HCT116 (cell line): ENCODE measurements at regions not wholly inside any gene's neighbourhood (a gene's known extent, or its start where the extent isn't known, plus 50 kb on each side); places are given as distances from the start of the nearest gene placed in this dataset.

Experiments
- ATAC-seq: fragments of 200-7000 bp; cut with Tn5 transposase; 2 replicates; pipeline ENCODE4 v1.9.1; 2020; ENCODE audit warnings: mild to moderate bottlenecking, moderate library complexity
- BruUV-seq: library from RNA; stranded (reverse); fragments of 400-500 nt; replicated peaks from 2 replicates; lab custom pipeline; 2021; lab: Mats Ljungman, UMichigan
- CTCF ChIA-PET: fragments of 300-600 bp; sonication (Branson Sonifier 250); formaldehyde crosslinking; loops from one replicate; lab custom pipeline; 2021; ENCODE audit warnings: antibody characterized with exemption; lab: Charles Lee
- POLR2A ChIA-PET: fragments of 300-600, 350-600 bp; sonication (Branson Sonifier 250); formaldehyde crosslinking; loops from one replicate; lab custom pipeline; 2021; ENCODE audit warnings: antibody characterized with exemption; lab: Charles Lee
- RAD21 ChIA-PET, 2 experiments: fragments of 300-600 bp; sonication (Branson Sonifier 250); formaldehyde crosslinking; loops; one replicate each; lab custom pipeline; 2023; ENCODE audit warnings: low total read pairs in 2 of 2; ENCODE audit not compliant: uncharacterized antibody in 2 of 2, unreplicated experiment in 2 of 2, low non-redundant PET in 1 of 2; lab: Charles Lee
- DNase-seq: peaks from one replicate; pipeline ENCODE4 v3.0.0-alpha.2; 2010; ENCODE audit warnings: low read depth, low spot score
- H2AFZ ChIP-seq: fragments of 200-600 bp; shearing (Covaris generic), sonication (generic); 2 replicates; pipeline ENCODE4 v1.6.1; 2017; ENCODE audit warnings: low read depth, mixed run types, mixed read lengths, antibody characterized with exemption, low read length; ENCODE audit not compliant: poor library complexity, severe bottlenecking
- H3K27ac ChIP-seq: 2 replicates; pipeline ENCODE4 v1.5.1; 2012; ENCODE audit warnings: low read depth, low read length
- H3K27me3 ChIP-seq: fragments of 200-600 bp; sonication (generic); 2 replicates; pipeline ENCODE4 v1.6.1; 2016; ENCODE audit warnings: mixed run types, low read length, mixed read lengths; ENCODE audit not compliant: insufficient read depth
- H3K36me3 ChIP-seq, 2 experiments: fragments of 200-500 bp in 1 of 2; fragments of 200-600 bp in 1 of 2; sonication (Bioruptor generic) in 1 of 2; sonication (generic) in 1 of 2; 2 replicates each; pipeline versions ENCODE4 v1.5.1 to v1.6.1; 2014 to 2016; ENCODE audit warnings: low read length in 2 of 2, inconsistent platforms in 1 of 2, mixed read lengths in 1 of 2, mixed run types in 1 of 2; ENCODE audit not compliant: insufficient read depth in 2 of 2, control insufficient read depth in 1 of 2
- H3K4me1 ChIP-seq, 2 experiments: fragments of 200-600 bp in 1 of 2; sonication (generic) in 1 of 2; 2 replicates each; pipeline versions ENCODE4 v1.5.1 to v1.6.1; 2012 to 2017; ENCODE audit warnings: low read length in 2 of 2, inconsistent platforms in 1 of 2, mild to moderate bottlenecking in 1 of 2, mixed read lengths in 1 of 2, mixed run types in 1 of 2, moderate library complexity in 1 of 2; ENCODE audit not compliant: insufficient read depth in 2 of 2, control insufficient read depth in 1 of 2
- H3K4me2 ChIP-seq: fragments of 200-600 bp; sonication (generic); 2 replicates; pipeline ENCODE4 v1.6.1; 2017; ENCODE audit warnings: mixed run types, low read length, mixed read lengths
- H3K4me3 ChIP-seq, 2 experiments: fragments of 200-600 bp in 1 of 2; sonication (generic) in 1 of 2; replicated peaks in 1 of 2; 2 replicates each; pipeline ENCODE4 v1.5.1; 2011 to 2016; ENCODE audit warnings: low read length in 2 of 2, control low read depth in 1 of 2, low read depth in 1 of 2, mild to moderate bottlenecking in 1 of 2, mixed read lengths in 1 of 2, mixed run types in 1 of 2
- H3K79me2 ChIP-seq: fragments of 200-600 bp; sonication (generic); 2 replicates; pipeline ENCODE4 v1.6.1; 2017; ENCODE audit warnings: mild to moderate bottlenecking, mixed run types, low read length, moderate library complexity, mixed read lengths; ENCODE audit not compliant: insufficient read depth
- H3K9ac ChIP-seq: fragments of 200-600 bp; sonication (generic); 2 replicates; pipeline ENCODE4 v1.6.1; 2016; ENCODE audit warnings: low read length, mixed read lengths
- H3K9me2 ChIP-seq: fragments of 200-600 bp; sonication (generic), shearing (Covaris generic); 2 replicates; pipeline ENCODE4 v1.6.1; 2017; ENCODE audit warnings: mixed run types, mild to moderate bottlenecking, moderate library complexity; ENCODE audit not compliant: insufficient read depth
- H3K9me3 ChIP-seq, 2 experiments: fragments of 200-500 bp in 1 of 2; fragments of 200-600 bp in 1 of 2; sonication (Bioruptor generic) in 1 of 2; sonication (generic) in 1 of 2; 2 replicates each; pipeline ENCODE4 v1.6.1; 2014 to 2017; ENCODE audit warnings: low read length in 2 of 2, mixed read lengths in 2 of 2, inconsistent platforms in 1 of 2, low read depth in 1 of 2, mild to moderate bottlenecking in 1 of 2, mixed run types in 1 of 2, moderate library complexity in 1 of 2; ENCODE audit not compliant: control insufficient read depth in 1 of 2, insufficient read depth in 1 of 2
- H4K20me1 ChIP-seq: fragments of 200-600 bp; sonication (generic), shearing (Covaris generic); 2 replicates; pipeline ENCODE4 v1.6.1; 2017; ENCODE audit warnings: mixed run types, mild to moderate bottlenecking, moderate library complexity; ENCODE audit not compliant: insufficient read depth
- CBX3 ChIP-seq: IDR thresholded peaks from 2 replicates; pipeline ENCODE4 v1.6.1; 2012; ENCODE audit warnings: low read depth
- CEBPB ChIP-seq: IDR thresholded peaks from 2 replicates; pipeline ENCODE4 v1.6.1; 2012; ENCODE audit warnings: low read depth
- EGR1 ChIP-seq: IDR thresholded peaks from 2 replicates; pipeline ENCODE4 v1.6.1; 2012; ENCODE audit warnings: low read depth
- ELF1 ChIP-seq: IDR thresholded peaks from 2 replicates; pipeline ENCODE4 v1.6.1; 2012; ENCODE audit warnings: low read depth, borderline replicate concordance
- EZH2 ChIP-seq: fragments of 200-600 bp; sonication (generic); IDR thresholded peaks from 2 replicates; pipeline ENCODE4 v1.6.1; 2017; ENCODE audit warnings: antibody characterized with exemption, mixed run types
- EZH2phosphoT487 ChIP-seq: fragments of 200-600 bp; IDR thresholded peaks from 2 replicates; pipeline ENCODE4 v1.6.1; 2018; ENCODE audit warnings: antibody characterized with exemption, borderline replicate concordance
- FOSL1 ChIP-seq: IDR thresholded peaks from 2 replicates; pipeline ENCODE4 v1.6.1; 2012; ENCODE audit warnings: low read depth
- JUND ChIP-seq: IDR thresholded peaks from 2 replicates; pipeline ENCODE4 v1.6.1; 2012
- MAX ChIP-seq: IDR thresholded peaks from 2 replicates; pipeline ENCODE4 v1.6.1; 2012
- RAD21 ChIP-seq: IDR thresholded peaks from 2 replicates; pipeline ENCODE4 v1.6.1; 2012; ENCODE audit warnings: low read depth, mild to moderate bottlenecking
- SIN3A ChIP-seq: IDR thresholded peaks from 2 replicates; pipeline ENCODE4 v1.6.1; 2012; ENCODE audit warnings: low read depth
- SP1 ChIP-seq: IDR thresholded peaks from 2 replicates; pipeline ENCODE4 v1.6.1; 2012; ENCODE audit warnings: low read depth
- SRF ChIP-seq: IDR thresholded peaks from 2 replicates; pipeline ENCODE4 v1.6.1; 2012; ENCODE audit warnings: low read depth
- TCF7L2 ChIP-seq: IDR thresholded peaks from 2 replicates; pipeline ENCODE4 v1.7.0; 2011; ENCODE audit warnings: borderline replicate concordance, inconsistent platforms; ENCODE audit not compliant: insufficient read depth, insufficient read length; ENCODE audit errors: extremely low read depth
- YY1 ChIP-seq: IDR thresholded peaks from 2 replicates; pipeline ENCODE4 v1.6.1; 2011; ENCODE audit warnings: low read length, low read depth, moderate library complexity, mild to moderate bottlenecking; ENCODE audit not compliant: insufficient replicate concordance; ENCODE audit errors: extremely low read depth
- ZFX ChIP-seq: fragments of 450-650 bp; IDR thresholded peaks from 2 replicates; pipeline ENCODE4 v1.6.1; 2017
- intact Hi-C: fragments of 100-400 bp; cut with micrococcal nuclease; formaldehyde crosslinking; loops from 2 replicates; pipeline ENCODE4 v1.10.0; 2022
- TF ChIP-seq, protein P1 (sequence below): IDR thresholded peaks from 2 replicates; pipeline ENCODE4 v1.6.1; 2012; ENCODE audit warnings: low read depth
- TF ChIP-seq, protein P2 (sequence below): IDR thresholded peaks from 2 replicates; pipeline ENCODE4 v1.6.1; 2012

DNA sequence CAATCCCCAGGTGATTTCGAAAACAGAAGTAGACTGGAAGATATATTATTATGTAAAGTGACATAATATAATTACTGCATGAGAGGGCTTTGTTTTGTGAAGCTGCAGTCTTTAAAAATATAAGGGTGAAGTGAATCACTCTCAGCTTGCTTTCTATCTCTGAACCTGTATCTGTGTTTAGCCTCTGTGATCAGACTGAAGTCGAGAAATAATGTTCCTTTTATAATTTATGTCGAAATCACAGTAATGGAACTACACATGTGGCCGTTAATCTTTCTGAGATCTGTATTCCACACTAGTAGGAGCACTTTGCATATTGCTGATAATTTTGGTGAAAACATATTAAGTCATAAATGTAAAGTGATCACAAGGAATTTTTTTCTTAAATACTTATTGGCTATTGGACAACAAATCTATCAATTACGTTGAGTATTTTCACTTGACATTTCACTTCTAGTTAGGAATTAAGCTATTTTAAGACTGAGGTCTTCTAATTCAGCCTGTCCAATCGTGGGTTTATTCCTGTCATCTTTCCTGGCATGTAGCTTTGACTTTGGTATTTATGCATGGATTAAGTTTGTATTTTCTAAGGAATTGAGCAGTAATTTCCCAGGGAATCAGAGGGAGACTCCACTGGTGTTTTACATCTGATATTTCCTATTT lies 268.2 kb upstream of the POT1 start:
- CTCF ChIA-PET = no interaction called here
- ATAC-seq = no peak
- H3K4me3 ChIP-seq = no peak overlapping the region
- TF ChIP-seq YY1 = no peak
- no peak for TF ChIP-seq CEBPB
- TF ChIP-seq MAX = no peak
- no peak for TF ChIP-seq SIN3A
- TF ChIP-seq ZFX = no peak
- no peak for TF ChIP-seq FOSL1
- no peak for TF ChIP-seq TCF7L2
- TF ChIP-seq SRF = no peak
- TF ChIP-seq RAD21 = no peak
- no peak for TF ChIP-seq EZH2
- no peak for TF ChIP-seq EZH2phosphoT487
- TF ChIP-seq CBX3 = no peak
- no peak for TF ChIP-seq ELF1
- TF ChIP-seq SP1 = no peak
- TF ChIP-seq, protein P1, sequence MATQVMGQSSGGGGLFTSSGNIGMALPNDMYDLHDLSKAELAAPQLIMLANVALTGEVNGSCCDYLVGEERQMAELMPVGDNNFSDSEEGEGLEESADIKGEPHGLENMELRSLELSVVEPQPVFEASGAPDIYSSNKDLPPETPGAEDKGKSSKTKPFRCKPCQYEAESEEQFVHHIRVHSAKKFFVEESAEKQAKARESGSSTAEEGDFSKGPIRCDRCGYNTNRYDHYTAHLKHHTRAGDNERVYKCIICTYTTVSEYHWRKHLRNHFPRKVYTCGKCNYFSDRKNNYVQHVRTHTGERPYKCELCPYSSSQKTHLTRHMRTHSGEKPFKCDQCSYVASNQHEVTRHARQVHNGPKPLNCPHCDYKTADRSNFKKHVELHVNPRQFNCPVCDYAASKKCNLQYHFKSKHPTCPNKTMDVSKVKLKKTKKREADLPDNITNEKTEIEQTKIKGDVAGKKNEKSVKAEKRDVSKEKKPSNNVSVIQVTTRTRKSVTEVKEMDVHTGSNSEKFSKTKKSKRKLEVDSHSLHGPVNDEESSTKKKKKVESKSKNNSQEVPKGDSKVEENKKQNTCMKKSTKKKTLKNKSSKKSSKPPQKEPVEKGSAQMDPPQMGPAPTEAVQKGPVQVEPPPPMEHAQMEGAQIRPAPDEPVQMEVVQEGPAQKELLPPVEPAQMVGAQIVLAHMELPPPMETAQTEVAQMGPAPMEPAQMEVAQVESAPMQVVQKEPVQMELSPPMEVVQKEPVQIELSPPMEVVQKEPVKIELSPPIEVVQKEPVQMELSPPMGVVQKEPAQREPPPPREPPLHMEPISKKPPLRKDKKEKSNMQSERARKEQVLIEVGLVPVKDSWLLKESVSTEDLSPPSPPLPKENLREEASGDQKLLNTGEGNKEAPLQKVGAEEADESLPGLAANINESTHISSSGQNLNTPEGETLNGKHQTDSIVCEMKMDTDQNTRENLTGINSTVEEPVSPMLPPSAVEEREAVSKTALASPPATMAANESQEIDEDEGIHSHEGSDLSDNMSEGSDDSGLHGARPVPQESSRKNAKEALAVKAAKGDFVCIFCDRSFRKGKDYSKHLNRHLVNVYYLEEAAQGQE = no peak
- TF ChIP-seq JUND = no peak
- no peak for TF ChIP-seq EGR1
- TF ChIP-seq, protein P2, sequence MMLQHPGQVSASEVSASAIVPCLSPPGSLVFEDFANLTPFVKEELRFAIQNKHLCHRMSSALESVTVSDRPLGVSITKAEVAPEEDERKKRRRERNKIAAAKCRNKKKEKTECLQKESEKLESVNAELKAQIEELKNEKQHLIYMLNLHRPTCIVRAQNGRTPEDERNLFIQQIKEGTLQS = no peak
- TF ChIP-seq, all 23 proteins: peak for 0
- no peaks in the 10 kb centered on the region for H4K20me1 ChIP-seq
- RAD21 ChIA-PET = no interaction called here
- intact Hi-C loops = no loop called here
- no peak overlapping the region for H2AFZ ChIP-seq
- no peak overlapping the region for H3K9ac ChIP-seq
- H3K36me3 ChIP-seq = no peaks in the 10 kb centered on the region
- H3K27me3 ChIP-seq = no peaks in the 10 kb centered on the region
- no peak overlapping the region for H3K27ac ChIP-seq
- no peak for DNase-seq
- H3K9me3 ChIP-seq = no peaks in the 10 kb centered on the region
- H3K9me2 ChIP-seq = no peaks in the 10 kb centered on the region
- H3K79me2 ChIP-seq = no peaks in the 10 kb centered on the region
- no peak overlapping the region for H3K4me2 ChIP-seq
- H3K4me1 ChIP-seq = no peaks in the 10 kb centered on the region
- POLR2A ChIA-PET = no interaction called here
- BruUV-seq = no TSS peak
